K562 (cell line): ENCODE measurements at regions not wholly inside any gene's neighbourhood (a gene's known extent, or its start where the extent isn't known, plus 50 kb on each side); places are given as distances from the start of the nearest gene placed in this dataset.

Source experiments
- ATAC-seq: fragments of 200-7000 bp; cut with Tn5 transposase; 3 replicates; pipeline ENCODE4 v1.9.1; 2020; ENCODE audit warnings: moderate library complexity
- BruUV-seq: library from RNA; stranded (reverse); fragments of 400-500 nt; replicated peaks from 2 replicates; lab custom pipeline; 2021; lab: Mats Ljungman, UMichigan
- CTCF ChIA-PET: fragments of 300-600 bp; formaldehyde crosslinking; extraction: SDS; loops from one replicate; lab custom pipeline; 2021; ENCODE audit warnings: low intra/inter-chr PET ratio; lab: Yijun Ruan, JAX
- POLR2A ChIA-PET: fragments of 300-600, 350-650 bp; sonication (Branson Sonifier 250); formaldehyde crosslinking; extraction: SDS; loops from one replicate; lab custom pipeline; 2021; ENCODE audit warnings: antibody characterized with exemption, inconsistent platforms; lab: Yijun Ruan, JAX
- DNase-seq, 4 experiments: peaks; one replicate each; pipeline versions ENCODE4 v3.0.0 to v3.0.0-alpha.2; 2011 to 2018; ENCODE audit warnings: low spot score in 3 of 4, mixed read lengths in 3 of 4; ENCODE audit errors: extremely low read depth in 1 of 4
- FAIRE-seq: peaks from 2 replicates; lab custom pipeline; 2011; peaks lifted over from hg19 to GRCh38; lab: Jason Lieb, UNC
- H2AFZ ChIP-seq: 2 replicates; pipeline ENCODE4 v1.6.0; 2011; ENCODE audit warnings: low read depth, low read length, control low read depth, inconsistent platforms
- H3K27ac ChIP-seq: fragments of 200-600 bp; 3 replicates; pipeline ENCODE4 v1.8.0; 2011; ENCODE audit warnings: low read depth, mild to moderate bottlenecking, control low read depth, inconsistent platforms, low read length, moderate library complexity, mixed read lengths; ENCODE audit errors: extremely low read depth
- H3K27me3 ChIP-seq, 2 experiments: fragments of 300-600 bp in 1 of 2; 2 replicates in 1 of 2; 3 replicates in 1 of 2; pipeline versions ENCODE4 v1.6.0 to v1.8.0; 2011; ENCODE audit warnings: inconsistent platforms in 2 of 2, low read length in 2 of 2, mild to moderate bottlenecking in 1 of 2, mixed read lengths in 1 of 2, moderate library complexity in 1 of 2; ENCODE audit not compliant: control insufficient read depth in 2 of 2, insufficient read depth in 2 of 2
- H3K36me3 ChIP-seq: fragments of 300-600 bp; 3 replicates; pipeline ENCODE4 v1.8.0; 2011; ENCODE audit warnings: mild to moderate bottlenecking, low read length, inconsistent platforms; ENCODE audit not compliant: control insufficient read depth, insufficient read depth
- H3K4me1 ChIP-seq, 2 experiments: fragments of 200-600 bp in 1 of 2; replicated peaks in 1 of 2; 2 replicates in 1 of 2; 3 replicates in 1 of 2; pipeline versions ENCODE4 v1.5.1 to v1.8.0; 2011; ENCODE audit warnings: inconsistent platforms in 2 of 2, low read length in 2 of 2, mild to moderate bottlenecking in 1 of 2, mixed read lengths in 1 of 2, moderate library complexity in 1 of 2; ENCODE audit not compliant: control insufficient read depth in 2 of 2, insufficient read depth in 2 of 2
- H3K4me2 ChIP-seq: 2 replicates; pipeline ENCODE4 v1.6.1; 2011; ENCODE audit warnings: low read length, control low read depth, inconsistent platforms, mixed read lengths; ENCODE audit not compliant: insufficient read depth
- H3K4me3 ChIP-seq: fragments of 200-600 bp; sonication (generic), shearing (Covaris generic); 2 replicates; pipeline ENCODE4 v1.5.1; 2016; ENCODE audit warnings: control low read depth, inconsistent platforms
- H3K79me2 ChIP-seq: fragments of 200-600 bp; 3 replicates; pipeline ENCODE4 v1.8.0; 2011; ENCODE audit warnings: low read length, inconsistent platforms; ENCODE audit not compliant: control insufficient read depth, insufficient read depth
- H3K9ac ChIP-seq, 2 experiments: 2 replicates each; pipeline versions ENCODE4 v1.6.0 to v1.6.1; 2011; ENCODE audit warnings: low read depth in 2 of 2, low read length in 2 of 2, control low read depth in 1 of 2, inconsistent platforms in 1 of 2, mild to moderate bottlenecking in 1 of 2, mixed read lengths in 1 of 2; ENCODE audit not compliant: insufficient read depth in 1 of 2
- H3K9me1 ChIP-seq: one replicate; pipeline ENCODE4 v1.6.0; 2011; ENCODE audit warnings: inconsistent platforms, mild to moderate bottlenecking, low read length, moderate library complexity; ENCODE audit not compliant: control insufficient read depth, insufficient read depth
- H3K9me3 ChIP-seq: replicated peaks from 2 replicates; pipeline ENCODE4 v1.5.1; 2011; ENCODE audit warnings: low read depth, low read length, inconsistent platforms; ENCODE audit not compliant: control insufficient read depth, insufficient read depth
- H4K20me1 ChIP-seq: replicated peaks from 2 replicates; pipeline ENCODE4 v1.6.1; 2011; ENCODE audit warnings: low read length, inconsistent platforms, mixed read lengths; ENCODE audit not compliant: control insufficient read depth, insufficient read depth
- CAMTA2 ChIP-seq: fragments of 250-450 bp; sonication (Bioruptor Pico); conservative IDR thresholded peaks from 2 replicates; pipeline ENCODE4 v1.5.1; 2022
- CTCF ChIP-seq, 3 experiments: IDR thresholded peaks in 2 of 3; conservative IDR thresholded peaks in 1 of 3; 2 replicates each; pipeline ENCODE4 v1.5.1; 2011 to 2012; ENCODE audit warnings: low read length in 3 of 3, mild to moderate bottlenecking in 3 of 3, control low read depth in 2 of 3, improper control_type of control experiment in 1 of 3, inconsistent platforms in 1 of 3, low read depth in 1 of 3, mixed read lengths in 1 of 3, moderate library complexity in 1 of 3; ENCODE audit not compliant: insufficient read depth in 2 of 3
- RAD21 ChIP-seq, 2 experiments: fragments of 250-450 bp in 1 of 2; fragments of 450-650 bp in 1 of 2; sonication (Bioruptor Pico) in 1 of 2; formaldehyde crosslinking in 1 of 2; IDR thresholded peaks in 1 of 2; conservative IDR thresholded peaks in 1 of 2; 2 replicates each; pipeline versions ENCODE4 v1.4.0 to v1.8.0; 2020 to 2022; ENCODE audit warnings: mild to moderate bottlenecking in 2 of 2, moderate library complexity in 1 of 2
- SLC30A9 ChIP-seq: fragments of 250-450 bp; sonication (Bioruptor Pico); IDR thresholded peaks from 2 replicates; pipeline ENCODE4 v1.8.0; 2022; ENCODE audit warnings: mild to moderate bottlenecking, moderate library complexity
- SMAD2 ChIP-seq: fragments of 150-350 bp; IDR thresholded peaks from 2 replicates; pipeline ENCODE4 v1.6.1; 2014; ENCODE audit warnings: low read depth, mild to moderate bottlenecking, low read length
- TEAD2 ChIP-seq: fragments of 450-650 bp; IDR thresholded peaks from 2 replicates; pipeline ENCODE4 v1.6.1; 2016; ENCODE audit warnings: missing genetic modification characterization, control low read depth, missing compliant biosample characterization
- ZNF24 ChIP-seq: fragments of 450-650 bp; IDR thresholded peaks from 2 replicates; pipeline ENCODE4 v1.6.1; 2016
- ZNF699 ChIP-seq: fragments of 250-450 bp; sonication (Bioruptor Pico); IDR thresholded peaks from 2 replicates; pipeline ENCODE4 v1.8.0; 2021; ENCODE audit warnings: mild to moderate bottlenecking, moderate library complexity; ENCODE audit not compliant: insufficient replicate concordance
- WGBS: fragments of 100-300 bp; shearing (Covaris generic); methylation state at CpG from one replicate; pipeline ENCODE4 v1.1.6; 2016; ENCODE audit warnings: low coverage, mixed read lengths; ENCODE audit not compliant: insufficient coverage; ENCODE audit errors: missing lambda C conversion rate; 5-methylcytosine and 5-hydroxymethylcytosine counted together
- in situ Hi-C: fragments of 300-500 bp; cut with MboI; formaldehyde crosslinking; loops from 4 replicates; pipeline ENCODE4 v1.15.0; 2018; ENCODE audit warnings: inconsistent platforms, mixed read lengths
- intact Hi-C: fragments of 100-400 bp; cut with micrococcal nuclease; formaldehyde crosslinking; loops from 2 replicates; pipeline ENCODE4 v1.14.2; 2022

DNA sequence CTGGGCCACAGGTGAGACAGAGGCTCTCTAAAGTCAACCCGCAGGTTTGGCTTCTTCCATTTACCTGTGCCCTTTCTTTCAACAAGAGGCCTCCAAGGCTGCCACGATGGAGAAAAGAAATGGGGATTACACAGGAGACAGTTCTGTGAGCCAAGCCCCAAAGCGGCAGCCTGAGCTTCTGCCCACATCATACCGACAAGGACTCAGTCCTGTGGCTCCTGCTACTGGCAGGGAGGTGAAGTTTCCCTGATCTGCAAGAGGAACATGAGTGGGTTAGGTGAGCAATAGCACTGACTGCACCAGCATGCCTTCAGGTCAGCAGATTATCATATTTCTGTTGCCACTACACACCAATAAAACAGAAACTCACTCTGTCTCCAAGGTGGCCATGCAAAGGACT lies 800.0 kb downstream of the KCNJ18 start:
- H3K4me2 ChIP-seq, result no peak overlapping the region

More for the DNA sequence above, 800.0 kb downstream of the KCNJ18 start:
- Histone ChIP-seq H3K9me3 (no peaks in the 10 kb centered on the region), H2AFZ (no peak overlapping the region), H3K4me3 (no peak overlapping the region), H3K27me3 (no peaks in the 10 kb centered on the region), H3K4me1 (no peaks in the 10 kb centered on the region), H3K79me2 (no peaks in the 10 kb centered on the region), H4K20me1 (no peaks in the 10 kb centered on the region), H3K9ac (no peak overlapping the region), H3K36me3 (no peaks in the 10 kb centered on the region), H3K27ac (no peak overlapping the region), H3K9me1 (no peaks in the 10 kb centered on the region)
- TF ChIP-seq CTCF (IDR thresholded peaks at IDR 0.05 in 2 of 3, conservative IDR thresholded peaks at IDR 0.05 in 1 of 3; ENCODE audit: insufficient read depth in 2 of 3, low read depth in 1 of 3, low read length in 3 of 3), result peak in 2 of 3 experiments; percentile 20 to 22; a peak in 2 of 6 replicates
- no peak for TF ChIP-seq TEAD2 (tag)
- no peak for TF ChIP-seq SMAD2
- no peak for TF ChIP-seq CAMTA2 (CRISPR knock-in tag)
- peak in 1 of 2 experiments; percentile 31; a peak in 1 of 4 replicates for TF ChIP-seq RAD21 (CRISPR knock-in tag; conservative IDR thresholded peaks at IDR 0.05 in 1 of 2, IDR thresholded peaks at IDR 0.05 in 1 of 2)
- no peak for TF ChIP-seq ZNF24
- no peak for TF ChIP-seq ZNF699 (CRISPR knock-in tag)
- no peak for TF ChIP-seq SLC30A9
- no peak for FAIRE-seq
- no TSS peak for BruUV-seq
- peak in 1 of 4 experiments; percentile 13 for DNase-seq
- CTCF ChIA-PET, result no interaction called here
- in situ Hi-C loops (no loop called here), intact Hi-C loops (no loop called here)
- 6% methylated on average over 3 of the region's 4 CpGs for WGBS
- POLR2A ChIA-PET, result interaction anchor here (0.6 kb wide), 1 partner anchor 211 kb away, joined by 5 read pairs; no protein-coding TSS in a partner anchor
- no peak for ATAC-seq
